Mucosa of descending colon (tissue), 3 donors: ENCODE measurements at regions not wholly inside any gene's neighbourhood (a gene's known extent, or its start where the extent isn't known, plus 50 kb on each side); places are given as distances from the start of the nearest gene placed in this dataset.

Experiments used
- ATAC-seq: fragments of 200-7000 bp; cut with Tn5 transposase; one replicate; pipeline ENCODE4 v1.9.1; 2020; ENCODE audit warnings: mild to moderate bottlenecking, moderate library complexity
- DNase-seq, 3 donors: peaks; one replicate each; pipeline ENCODE4 v3.0.0-alpha.2; 2020
- H3K36me3 ChIP-seq: fragments of 200-600 bp; one replicate; pipeline ENCODE4 v1.8.0; 2021; ENCODE audit warnings: low read depth, mild to moderate bottlenecking
- H3K4me1 ChIP-seq: fragments of 200-600 bp; one replicate; pipeline ENCODE4 v1.8.0; 2021; ENCODE audit warnings: low read depth, mild to moderate bottlenecking
- H3K4me3 ChIP-seq: fragments of 200-600 bp; one replicate; pipeline ENCODE4 v1.8.0; 2021; ENCODE audit warnings: mild to moderate bottlenecking
- H3K9me3 ChIP-seq: fragments of 200-600 bp; one replicate; pipeline ENCODE4 v1.8.0; 2021; ENCODE audit warnings: mild to moderate bottlenecking
- CTCF ChIP-seq: fragments of 200-600 bp; IDR thresholded peaks from one replicate; pipeline ENCODE4 v1.8.0; 2022; ENCODE audit warnings: antibody characterized with exemption, mild to moderate bottlenecking
- intact Hi-C, 2 donors: fragments of 100-400 bp; cut with DNase I in 1 of 2; cut with micrococcal nuclease in 1 of 2; formaldehyde crosslinking; loops; one replicate each; pipeline versions ENCODE4 v1.11.0 to v1.11.1; 2022; cut with DNase I, micrococcal nuclease
- donor health status: DM: no; HTN: no; CAD: no; lungs with moderate emphysema.
- donor health status: DM: no; HTN: no; CAD: no.
- donor health status: DM: no; HTN: yes; CAD: no.

- ATAC-seq (no peak), DNase-seq (no peak)
- Histone ChIP-seq H3K36me3 (no peaks in the 10 kb centered on the region), H3K9me3 (no peaks in the 10 kb centered on the region), H3K4me3 (no peak overlapping the region), H3K4me1 (no peaks in the 10 kb centered on the region)
- TF ChIP-seq CTCF, result no peak
- intact Hi-C loops, result no loop called here
These were observed 209.6 kb upstream of the PDE4D start for GRCh38 chr5:60102961-60103693.

DNA sequence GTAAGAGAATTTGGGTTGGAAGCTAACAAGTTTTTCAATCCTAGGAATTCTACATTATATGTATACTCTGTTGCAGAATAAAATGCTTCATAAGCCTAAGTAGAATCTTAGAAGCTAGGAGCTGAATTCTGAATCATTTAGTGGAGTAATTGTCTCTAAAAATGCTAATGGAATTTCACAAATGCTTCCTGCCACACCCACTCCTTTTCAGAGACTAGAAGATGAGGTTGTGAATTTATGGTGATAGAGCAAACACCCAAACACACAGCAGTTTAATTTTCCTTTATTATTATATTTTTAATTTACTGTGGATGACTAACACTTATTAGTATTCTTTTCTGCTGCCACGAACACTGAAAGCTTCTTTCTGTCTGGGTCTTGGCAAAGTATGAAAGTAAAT is 208.0 kb upstream of the PDE4D start:
- no peaks in the 10 kb centered on the region for H3K9me3 ChIP-seq
- no peaks in the 10 kb centered on the region for H3K36me3 ChIP-seq
- H3K4me3 ChIP-seq, result no peak overlapping the region
- no peak for TF ChIP-seq CTCF
- intact Hi-C loops, result no loop called here
- DNase-seq, result no peak
- no peak for ATAC-seq
- H3K4me1 ChIP-seq, result no peaks in the 10 kb centered on the region

GRCh38 chr5:60092671-60093422 is 199.3 kb upstream of the PDE4D start:
- no peak for ATAC-seq
- Histone ChIP-seq H3K9me3 (no peaks in the 10 kb centered on the region), H3K4me3 (no peak overlapping the region), H3K36me3 (no peaks in the 10 kb centered on the region), H3K4me1 (no peaks in the 10 kb centered on the region)
- intact Hi-C loops, result no loop called here
- TF ChIP-seq CTCF, result no peak
- DNase-seq, result no peak

GRCh38 chr5:60086583-60086982 is 193.1 kb upstream of the PDE4D start:
- Histone ChIP-seq H3K9me3 (peaks cover 2% of the 10 kb centered on the region), H3K4me1 (no peaks in the 10 kb centered on the region), H3K4me3 (no peak overlapping the region), H3K36me3 (no peaks in the 10 kb centered on the region)
- no peak for TF ChIP-seq CTCF
- DNase-seq, result no peak
- intact Hi-C loops, result no loop called here
- no peak for ATAC-seq

DNA sequence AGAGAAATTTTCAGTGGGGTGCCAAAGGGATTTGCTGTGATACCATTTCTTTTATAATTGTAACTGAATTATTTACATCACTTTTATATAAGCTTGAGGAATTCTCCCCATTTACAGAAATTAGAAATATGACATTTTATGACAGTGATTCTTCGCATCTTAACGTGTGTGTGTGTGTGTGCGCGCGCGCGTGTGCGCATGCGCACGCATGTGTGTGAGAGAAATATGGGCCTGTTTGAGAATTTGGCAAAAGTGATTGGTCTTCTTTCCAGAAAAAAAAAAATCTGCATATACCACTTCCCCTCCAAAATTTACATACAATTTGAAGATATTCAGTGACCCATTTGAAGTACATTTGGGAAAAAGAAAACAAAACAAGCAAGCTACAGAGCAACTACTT is 190.7 kb upstream of the PDE4D start:
- H3K36me3 ChIP-seq, result no peaks in the 10 kb centered on the region
- H3K4me3 ChIP-seq, result no peak overlapping the region
- peaks cover 2% of the 10 kb centered on the region for H3K9me3 ChIP-seq
- no peaks in the 10 kb centered on the region for H3K4me1 ChIP-seq
- intact Hi-C loops, result no loop called here
- no peak for DNase-seq
- no peak for ATAC-seq
- TF ChIP-seq CTCF, result no peak
